CD4-positive, alpha-beta memory T cell (primary cell): ENCODE measurements at regions not wholly inside any gene's neighbourhood (a gene's known extent, or its start where the extent isn't known, plus 50 kb on each side); places are given as distances from the start of the nearest gene placed in this dataset.

Source experiments
- CTCF ChIA-PET: fragments of 350-600 bp; sonication (Branson Sonifier 250); formaldehyde crosslinking; loops from one replicate; lab custom pipeline; 2021; ENCODE audit warnings: inconsistent platforms; ENCODE audit not compliant: partially characterized antibody; lab: Charles Lee
- POLR2A ChIA-PET: fragments of 350-600 bp; sonication (Branson Sonifier 250); formaldehyde crosslinking; loops from one replicate; lab custom pipeline; 2021; ENCODE audit not compliant: partially characterized antibody; lab: Charles Lee
- DNase-seq, 5 donors: peaks; one replicate each; pipeline versions ENCODE4 v3.0.0 to v3.0.0-alpha.2; 2020 to 2022; ENCODE audit warnings: mixed read lengths in 1 of 5
- H3K27ac ChIP-seq: one replicate; pipeline ENCODE4 v1.7.0; 2013; ENCODE audit warnings: low read depth, low read length
- H3K27me3 ChIP-seq: 2 replicates; pipeline ENCODE4 v1.7.0; 2013; ENCODE audit warnings: mild to moderate bottlenecking, low read length, moderate library complexity; ENCODE audit not compliant: insufficient read depth
- H3K36me3 ChIP-seq: 2 replicates; pipeline ENCODE4 v1.7.0; 2013; ENCODE audit warnings: mild to moderate bottlenecking, low read length, moderate library complexity; ENCODE audit not compliant: insufficient read depth
- H3K4me1 ChIP-seq: 2 replicates; pipeline ENCODE4 v1.7.0; 2013; ENCODE audit warnings: mild to moderate bottlenecking, low read length, moderate library complexity; ENCODE audit not compliant: insufficient read depth
- H3K4me3 ChIP-seq, 2 donors: one replicate each; pipeline ENCODE4 v1.7.0; 2013; ENCODE audit warnings: low read length in 2 of 2, mild to moderate bottlenecking in 1 of 2
- H3K9me3 ChIP-seq, 2 donors: one replicate each; pipeline ENCODE4 v1.7.0; 2013; ENCODE audit warnings: low read length in 2 of 2, control low read depth in 1 of 2; ENCODE audit not compliant: control insufficient read depth in 1 of 2
- H3K27ac Mint-ChIP-seq, 7 donors: one replicate each; pipeline ENCODE4 v1.8.0; 2020 to 2021; ENCODE audit warnings: mixed read lengths in 7 of 7, mild to moderate bottlenecking in 6 of 7, inconsistent platforms in 3 of 7, moderate library complexity in 3 of 7
- H3K27me3 Mint-ChIP-seq, 2 donors: one replicate each; pipeline ENCODE4 v1.8.0; 2020 to 2021; ENCODE audit warnings: mixed read lengths in 2 of 2
- H3K36me3 Mint-ChIP-seq, 2 donors: one replicate each; pipeline ENCODE4 v1.8.0; 2020 to 2021; ENCODE audit warnings: mixed read lengths in 2 of 2, inconsistent platforms in 1 of 2, mild to moderate bottlenecking in 1 of 2
- H3K4me1 Mint-ChIP-seq, 4 donors: one replicate each; pipeline ENCODE4 v1.8.0; 2020 to 2021; ENCODE audit warnings: mixed read lengths in 4 of 4, mild to moderate bottlenecking in 1 of 4
- H3K4me3 Mint-ChIP-seq, 8 donors: one replicate each; pipeline ENCODE4 v1.8.0; 2020 to 2021; ENCODE audit warnings: mixed read lengths in 8 of 8, mild to moderate bottlenecking in 7 of 8, moderate library complexity in 6 of 8, inconsistent platforms in 3 of 8
- H3K9me3 Mint-ChIP-seq, 8 donors: one replicate each; pipeline ENCODE4 v1.8.0; 2020 to 2021; ENCODE audit warnings: mixed read lengths in 8 of 8, mild to moderate bottlenecking in 5 of 8, inconsistent platforms in 3 of 8, moderate library complexity in 1 of 8
- intact Hi-C: fragments of 100-400 bp; cut with micrococcal nuclease; formaldehyde crosslinking; loops from one replicate; pipeline ENCODE4 v1.15.1; 2023

DNA sequence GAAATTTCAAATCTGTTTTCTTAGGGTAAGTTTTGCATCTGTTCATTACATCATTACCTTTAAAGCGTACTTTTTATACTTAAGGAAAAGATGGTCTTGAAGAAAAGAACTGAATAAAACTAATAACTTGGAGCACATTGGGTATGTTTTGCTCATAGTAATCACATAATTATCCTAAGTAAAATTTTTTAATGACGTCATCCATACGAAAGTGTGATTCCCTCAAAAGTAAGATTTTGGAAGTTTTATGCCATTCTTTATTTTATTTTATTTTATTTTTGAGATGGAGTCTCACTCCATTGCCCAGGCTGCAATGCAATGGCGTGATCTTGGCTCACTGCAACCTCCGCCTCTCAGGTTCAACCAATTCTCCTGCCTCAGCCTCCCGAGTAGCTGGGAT, 1516.6 kb upstream of the TENM3 start:
- intact Hi-C loops, result no loop called here
- H3K4me1 ChIP-seq, result no peaks in the 10 kb centered on the region
- ChIA-PET CTCF (no interaction called here), POLR2A (no interaction called here)
- no peaks in the 10 kb centered on the region for H3K9me3 ChIP-seq
- H3K4me3 ChIP-seq, result no peak overlapping the region
- no peaks in the 10 kb centered on the region for H3K36me3 ChIP-seq
- Mint-ChIP-seq H3K4me1 (no peaks in the 10 kb centered on the region), H3K27ac (no peak overlapping the region), H3K9me3 (peaks cover 0 to 8% (median 2%) of the 10 kb centered on the region in 8 donors), H3K4me3 (no peak overlapping the region), H3K27me3 (no peaks in the 10 kb centered on the region), H3K36me3 (no peaks in the 10 kb centered on the region)
- no peak overlapping the region for H3K27ac ChIP-seq
- H3K27me3 ChIP-seq, result no peaks in the 10 kb centered on the region
- no peak for DNase-seq

DNA sequence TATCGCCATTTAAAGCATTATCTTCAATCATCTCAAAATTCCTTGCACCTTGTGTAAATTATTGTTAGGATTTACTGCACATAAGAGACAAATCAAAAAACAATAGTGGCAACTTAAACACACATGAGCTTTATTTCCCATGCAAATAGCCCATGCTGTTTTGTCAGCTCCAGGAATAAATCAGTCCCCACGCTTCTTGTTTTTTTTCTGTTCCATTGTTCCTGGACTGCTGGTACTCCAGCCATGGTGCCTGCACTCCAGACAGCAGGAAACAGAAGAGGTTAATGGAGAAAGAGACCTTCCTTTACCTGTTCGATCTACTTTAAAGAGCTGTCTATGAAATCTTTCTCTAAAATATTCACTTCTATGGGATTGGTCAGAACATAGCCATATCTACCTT, 1515.7 kb upstream of the TENM3 start:
- no peak for DNase-seq
- intact Hi-C loops, result no loop called here
- Histone ChIP-seq H3K27me3 (no peaks in the 10 kb centered on the region), H3K9me3 (no peaks in the 10 kb centered on the region), H3K4me1 (no peaks in the 10 kb centered on the region), H3K36me3 (no peaks in the 10 kb centered on the region), H3K27ac (no peak overlapping the region), H3K4me3 (no peak overlapping the region)
- no peak overlapping the region for H3K4me3 Mint-ChIP-seq
- no peaks in the 10 kb centered on the region for H3K27me3 Mint-ChIP-seq
- peaks cover 0 to 8% (median 3%) of the 10 kb centered on the region in 8 donors for H3K9me3 Mint-ChIP-seq
- H3K36me3 Mint-ChIP-seq, result no peaks in the 10 kb centered on the region
- ChIA-PET POLR2A (no interaction called here), CTCF (no interaction called here)
- H3K4me1 Mint-ChIP-seq, result no peaks in the 10 kb centered on the region
- no peak overlapping the region for H3K27ac Mint-ChIP-seq

DNA sequence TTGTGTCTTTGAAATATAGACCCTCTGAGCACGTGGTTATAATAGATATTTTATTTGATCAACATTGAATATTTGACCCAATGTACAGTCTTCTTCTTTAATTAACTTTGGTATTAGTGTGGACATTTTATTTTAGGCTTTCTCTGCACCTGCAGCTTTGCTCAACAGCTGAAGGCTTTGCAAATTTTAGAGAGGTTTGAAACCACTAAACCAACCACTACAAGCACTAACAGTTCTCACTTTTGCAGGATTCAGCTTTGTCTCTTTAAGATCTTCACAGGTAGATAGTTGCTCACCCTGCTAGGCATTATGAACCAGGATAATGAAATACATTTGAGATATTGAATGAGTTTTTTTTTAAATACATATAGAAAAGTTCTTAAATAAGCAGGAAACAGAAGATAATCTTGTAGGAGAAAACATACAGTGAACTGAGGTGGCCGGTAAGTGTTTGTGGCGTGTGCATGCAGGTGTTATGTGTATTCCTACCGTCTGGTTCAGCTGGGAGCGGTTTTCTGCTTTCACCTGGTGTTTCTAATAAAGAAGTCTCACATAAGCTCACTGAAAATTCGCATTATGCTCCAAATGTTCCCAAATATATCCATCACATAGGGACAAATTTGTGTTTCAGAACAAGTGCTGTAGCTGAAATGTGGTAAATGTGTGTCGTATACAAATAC, 1508.3 kb upstream of the TENM3 start:
- Histone ChIP-seq H3K4me3 (no peak overlapping the region), H3K4me1 (no peaks in the 10 kb centered on the region), H3K36me3 (no peaks in the 10 kb centered on the region), H3K27me3 (no peaks in the 10 kb centered on the region), H3K9me3 (no peaks in the 10 kb centered on the region), H3K27ac (no peak overlapping the region)
- peaks cover 0 to 17% (median 5%) of the 10 kb centered on the region in 8 donors for H3K9me3 Mint-ChIP-seq
- H3K27me3 Mint-ChIP-seq, result no peaks in the 10 kb centered on the region
- ChIA-PET POLR2A (no interaction called here), CTCF (no interaction called here)
- no peak overlapping the region for H3K4me3 Mint-ChIP-seq
- no peaks in the 10 kb centered on the region for H3K4me1 Mint-ChIP-seq
- no peaks in the 10 kb centered on the region for H3K36me3 Mint-ChIP-seq
- H3K27ac Mint-ChIP-seq, result no peak overlapping the region
- DNase-seq, result no peak
- intact Hi-C loops, result no loop called here

DNA sequence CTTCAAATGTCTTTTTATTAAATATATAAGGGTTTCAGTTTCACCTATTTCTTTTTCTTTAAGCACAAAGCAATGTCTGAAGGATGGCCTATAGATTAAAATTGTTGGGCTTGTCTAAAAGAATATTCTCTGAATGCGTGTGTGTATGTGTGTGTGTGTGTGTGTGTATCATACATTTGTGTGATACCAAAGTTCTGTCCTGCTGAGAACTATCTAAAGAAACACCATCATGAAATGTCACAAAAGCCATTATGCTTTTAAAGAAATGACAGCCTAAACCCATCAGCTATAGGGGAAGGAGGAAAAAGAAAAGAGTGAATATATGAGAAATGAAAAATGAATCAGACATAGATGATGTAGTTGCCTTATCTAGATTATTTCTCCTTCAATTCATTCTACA, 1501.5 kb upstream of the TENM3 start:
- H3K27ac Mint-ChIP-seq, result no peak overlapping the region
- peaks cover 0 to 7% (median under 1%) of the 10 kb centered on the region in 8 donors for H3K9me3 Mint-ChIP-seq
- no peaks in the 10 kb centered on the region for H3K27me3 Mint-ChIP-seq
- H3K4me3 ChIP-seq, result no peak overlapping the region
- ChIA-PET CTCF (no interaction called here), POLR2A (no interaction called here)
- H3K27me3 ChIP-seq, result no peaks in the 10 kb centered on the region
- no peak overlapping the region for H3K27ac ChIP-seq
- H3K36me3 Mint-ChIP-seq, result no peaks in the 10 kb centered on the region
- H3K36me3 ChIP-seq, result no peaks in the 10 kb centered on the region
- H3K4me1 ChIP-seq, result no peaks in the 10 kb centered on the region
- no peaks in the 10 kb centered on the region for H3K4me1 Mint-ChIP-seq
- intact Hi-C loops, result no loop called here
- H3K9me3 ChIP-seq, result no peaks in the 10 kb centered on the region
- DNase-seq, result no peak
- no peak overlapping the region for H3K4me3 Mint-ChIP-seq

DNA sequence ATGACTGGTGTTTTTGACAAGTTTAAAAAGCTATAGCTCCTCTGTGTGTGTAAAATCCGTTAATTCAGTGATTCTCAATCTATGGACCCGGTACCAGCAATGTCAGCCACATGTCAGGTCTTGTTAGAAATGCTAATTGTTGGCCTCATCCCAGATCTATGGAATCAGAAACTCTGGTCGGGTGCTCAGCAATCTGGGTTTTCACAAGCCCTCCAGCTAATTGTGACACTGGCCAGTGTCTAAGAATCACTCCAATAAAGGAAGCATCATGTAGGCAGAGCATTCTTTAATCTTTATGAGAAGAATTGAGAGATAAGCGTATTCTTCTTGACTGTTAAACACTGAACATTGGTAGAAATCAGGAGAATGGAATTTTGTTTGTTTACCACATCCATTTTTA, 1498.2 kb upstream of the TENM3 start:
- ChIA-PET POLR2A (no interaction called here), CTCF (no interaction called here)
- H3K4me1 Mint-ChIP-seq, result no peaks in the 10 kb centered on the region
- Histone ChIP-seq H3K9me3 (no peaks in the 10 kb centered on the region), H3K36me3 (no peaks in the 10 kb centered on the region), H3K4me3 (no peak overlapping the region), H3K27ac (no peak overlapping the region), H3K27me3 (no peaks in the 10 kb centered on the region), H3K4me1 (no peaks in the 10 kb centered on the region)
- no peak for DNase-seq
- intact Hi-C loops, result no loop called here
- H3K9me3 Mint-ChIP-seq, result peaks cover 0 to 6% (median under 1%) of the 10 kb centered on the region in 8 donors
- no peaks in the 10 kb centered on the region for H3K27me3 Mint-ChIP-seq
- H3K27ac Mint-ChIP-seq, result no peak overlapping the region
- H3K36me3 Mint-ChIP-seq, result no peaks in the 10 kb centered on the region
- H3K4me3 Mint-ChIP-seq, result no peak overlapping the region

DNA sequence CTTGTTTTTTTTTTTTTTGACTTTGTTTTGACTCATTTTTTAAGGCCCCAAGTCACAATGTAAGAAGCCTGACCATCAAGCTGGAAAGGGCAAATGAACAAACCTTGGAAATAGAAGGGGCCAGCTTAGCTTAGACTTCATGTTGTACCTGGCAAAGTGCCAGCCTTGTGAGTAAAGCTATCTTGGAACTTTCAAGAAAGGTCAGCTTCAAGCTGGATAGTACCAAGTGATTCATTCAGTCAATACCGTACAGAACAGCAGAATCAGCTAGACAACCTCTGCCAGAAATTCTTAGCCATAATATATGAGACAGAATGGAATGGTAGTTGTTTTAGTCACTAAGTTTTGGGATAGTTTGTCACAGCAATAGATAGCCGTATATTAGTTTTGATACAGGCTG, 1492.2 kb upstream of the TENM3 start:
- ChIA-PET CTCF (no interaction called here), POLR2A (no interaction called here)
- Mint-ChIP-seq H3K9me3 (peaks cover 2 to 13% (median 10%) of the 10 kb centered on the region in 8 donors), H3K27me3 (no peaks in the 10 kb centered on the region), H3K36me3 (no peaks in the 10 kb centered on the region), H3K4me1 (no peaks in the 10 kb centered on the region), H3K27ac (no peak overlapping the region), H3K4me3 (no peak overlapping the region)
- intact Hi-C loops, result no loop called here
- Histone ChIP-seq H3K9me3 (no peaks in the 10 kb centered on the region), H3K27me3 (no peaks in the 10 kb centered on the region), H3K4me1 (no peaks in the 10 kb centered on the region), H3K27ac (no peak overlapping the region), H3K36me3 (no peaks in the 10 kb centered on the region), H3K4me3 (no peak overlapping the region)
- no peak for DNase-seq

DNA sequence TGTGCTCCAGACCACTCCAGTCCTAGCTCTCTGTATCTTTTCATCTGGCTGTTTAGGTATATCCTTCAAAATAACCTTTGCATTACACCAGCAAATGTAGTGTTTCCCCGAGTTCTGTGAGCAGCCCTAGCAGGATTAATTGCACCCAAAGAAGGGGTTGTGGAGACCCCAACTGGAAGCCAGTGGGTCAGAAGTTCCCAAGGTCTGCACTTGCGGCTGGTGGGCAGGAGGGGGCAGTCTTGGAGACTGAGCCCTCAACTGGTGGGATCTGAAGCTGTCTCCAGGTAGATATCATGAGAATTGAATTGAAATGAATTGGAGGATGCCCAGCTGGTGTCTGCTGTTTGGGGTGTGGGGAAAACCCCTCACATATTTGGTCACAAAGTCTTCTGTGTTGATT, 1485.3 kb upstream of the TENM3 start:
- no peaks in the 10 kb centered on the region for H3K27me3 Mint-ChIP-seq
- POLR2A ChIA-PET, result no interaction called here
- Histone ChIP-seq H3K9me3 (no peaks in the 10 kb centered on the region), H3K27me3 (no peaks in the 10 kb centered on the region), H3K36me3 (no peaks in the 10 kb centered on the region), H3K4me3 (no peak overlapping the region), H3K4me1 (no peaks in the 10 kb centered on the region), H3K27ac (no peak overlapping the region)
- CTCF ChIA-PET, result no interaction called here
- H3K4me3 Mint-ChIP-seq, result no peak overlapping the region
- no peaks in the 10 kb centered on the region for H3K4me1 Mint-ChIP-seq
- intact Hi-C loops, result no loop called here
- H3K9me3 Mint-ChIP-seq, result peaks cover 0 to 12% (median 6%) of the 10 kb centered on the region in 8 donors
- H3K36me3 Mint-ChIP-seq, result no peaks in the 10 kb centered on the region
- no peak overlapping the region for H3K27ac Mint-ChIP-seq
- no peak for DNase-seq

DNA sequence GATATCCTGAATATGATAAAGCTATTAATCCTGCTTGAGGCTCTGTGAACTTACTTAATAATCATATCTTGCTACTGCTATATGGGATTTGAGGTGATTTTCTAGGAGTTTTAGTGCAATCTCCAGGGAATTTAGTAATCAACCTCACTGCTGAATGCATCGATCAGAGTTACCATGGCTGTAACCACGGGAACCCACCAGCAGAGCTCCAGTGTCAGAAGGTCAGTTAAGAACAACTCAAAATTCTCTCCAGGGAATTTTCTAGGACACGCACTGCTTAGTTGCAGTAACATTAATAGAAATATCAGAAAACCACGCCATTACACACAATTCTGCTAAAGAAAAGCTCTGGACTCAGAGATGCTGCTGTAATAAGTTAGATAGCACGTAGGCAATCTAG, 1477.2 kb upstream of the TENM3 start:
- POLR2A ChIA-PET, result no interaction called here
- H3K36me3 Mint-ChIP-seq, result no peaks in the 10 kb centered on the region
- no peak for DNase-seq
- no peak overlapping the region for H3K27ac Mint-ChIP-seq
- no peaks in the 10 kb centered on the region for H3K4me1 Mint-ChIP-seq
- Histone ChIP-seq H3K4me1 (no peaks in the 10 kb centered on the region), H3K27ac (no peak overlapping the region), H3K9me3 (no peaks in the 10 kb centered on the region), H3K36me3 (no peaks in the 10 kb centered on the region), H3K27me3 (no peaks in the 10 kb centered on the region), H3K4me3 (no peak overlapping the region)
- CTCF ChIA-PET, result no interaction called here
- intact Hi-C loops, result no loop called here
- H3K27me3 Mint-ChIP-seq, result no peaks in the 10 kb centered on the region
- H3K4me3 Mint-ChIP-seq, result no peak overlapping the region
- H3K9me3 Mint-ChIP-seq, result peaks cover 0 to 12% (median 2%) of the 10 kb centered on the region in 8 donors
